T follicular helper cell (primary cell): ENCODE measurements at regions not wholly inside any gene's neighbourhood (a gene's known extent, or its start where the extent isn't known, plus 50 kb on each side); places are given as distances from the start of the nearest gene placed in this dataset.

ENCODE experiments used
- DNase-seq: peaks from one replicate; pipeline ENCODE4 v3.0.0-alpha.2; 2020; ENCODE audit warnings: low read depth

GRCh38 chr1:213643360-213643759 is 344.4 kb upstream of the PROX1 start:
- no peak for DNase-seq

GRCh38 chr1:213647864-213648650 is 339.7 kb upstream of the PROX1 start:
- no peak for DNase-seq

DNA sequence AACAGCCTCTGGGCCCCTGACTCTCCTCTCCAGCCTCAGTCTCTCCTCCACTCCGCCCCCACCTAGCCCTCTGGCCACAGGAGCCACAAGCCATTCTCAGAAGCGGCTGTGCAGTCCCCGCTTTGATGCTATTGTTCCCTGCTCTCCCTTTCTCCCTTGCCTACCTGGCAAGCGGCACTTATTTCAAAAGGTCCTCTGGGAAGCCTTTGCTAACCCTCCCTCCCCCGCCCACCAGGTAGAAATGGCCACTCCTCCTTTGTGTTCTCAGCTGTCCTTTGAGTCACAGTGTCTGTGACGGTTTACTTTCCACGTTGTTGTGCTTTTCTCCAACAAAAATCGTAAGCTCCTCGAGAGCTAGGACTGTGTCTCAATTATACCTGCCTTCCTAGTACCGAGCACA is 338.4 kb upstream of the PROX1 start:
- no peak for DNase-seq

DNA sequence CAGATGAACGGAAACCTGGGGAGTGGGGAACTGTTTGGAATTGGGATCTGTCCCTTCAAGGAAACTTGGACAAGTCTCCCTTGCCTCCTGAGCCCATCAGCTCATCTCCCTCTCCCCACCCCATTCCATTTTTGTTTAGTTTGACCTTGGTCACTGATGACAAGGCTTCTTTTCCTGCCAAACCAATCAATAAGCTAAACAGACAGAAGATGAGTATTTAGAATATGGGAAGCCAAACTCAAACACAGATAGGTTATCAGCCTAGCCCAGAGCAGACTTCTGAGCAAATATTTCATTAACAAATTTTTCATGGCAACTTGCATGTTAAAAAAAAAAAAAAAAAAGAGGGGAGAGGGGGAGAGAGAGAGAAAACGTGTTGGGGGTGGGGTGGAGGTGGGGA is 337.2 kb upstream of the PROX1 start:
- no peak for DNase-seq

- DNase-seq = no peak
Measured at GRCh38 chr1:213651077-213651476, 336.7 kb upstream of the PROX1 start.

DNA sequence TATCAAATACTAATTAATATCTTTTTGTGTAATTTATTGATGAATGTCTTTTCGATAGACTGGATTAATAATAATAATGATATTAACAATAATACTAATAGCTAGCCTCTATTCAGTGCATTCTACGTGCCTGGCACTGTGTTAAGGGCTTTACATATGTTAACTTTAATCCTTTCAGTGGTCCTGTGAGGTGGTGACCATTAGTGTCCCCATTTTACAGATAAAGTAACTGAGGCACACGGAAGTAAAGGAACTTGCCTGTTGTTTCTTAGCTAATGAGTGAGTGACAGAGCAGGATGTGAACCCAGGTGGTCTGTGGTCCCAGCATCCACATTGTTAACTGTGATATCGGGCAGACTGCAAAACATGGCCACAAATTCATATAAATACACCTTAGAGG is 335.7 kb upstream of the PROX1 start:
- DNase-seq = no peak

- DNase-seq = no peak
Measured at GRCh38 chr1:213656039-213656438, 331.7 kb upstream of the PROX1 start.

GRCh38 chr1:213656503-213656902 is 331.3 kb upstream of the PROX1 start:
- no peak for DNase-seq

- no peak for DNase-seq
Measured at GRCh38 chr1:213657013-213657412, 330.8 kb upstream of the PROX1 start.

DNA sequence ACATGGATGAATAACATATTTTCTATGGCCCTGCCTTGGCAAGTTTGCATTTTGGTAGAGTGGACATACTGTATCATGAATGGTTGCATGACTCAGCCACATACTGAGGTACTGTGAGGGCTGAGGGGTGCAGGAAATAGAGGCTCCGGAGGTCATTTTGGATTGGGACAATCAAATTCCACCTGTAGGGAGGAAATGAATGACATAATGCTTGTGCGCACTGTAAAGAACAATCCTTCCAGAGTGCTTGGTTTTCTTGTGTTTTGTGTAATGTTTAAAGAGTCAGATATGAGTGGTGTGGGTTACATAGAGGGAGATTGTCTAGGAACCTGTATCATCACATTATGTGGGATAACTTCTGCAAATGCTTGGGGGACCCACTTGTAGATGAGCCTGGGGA is 329.9 kb upstream of the PROX1 start:
- DNase-seq = no peak

GRCh38 chr1:213658457-213658856 is 329.3 kb upstream of the PROX1 start:
- no peak for DNase-seq

- DNase-seq = no peak
Measured at GRCh38 chr1:213659580-213660547, 327.9 kb upstream of the PROX1 start.

DNA sequence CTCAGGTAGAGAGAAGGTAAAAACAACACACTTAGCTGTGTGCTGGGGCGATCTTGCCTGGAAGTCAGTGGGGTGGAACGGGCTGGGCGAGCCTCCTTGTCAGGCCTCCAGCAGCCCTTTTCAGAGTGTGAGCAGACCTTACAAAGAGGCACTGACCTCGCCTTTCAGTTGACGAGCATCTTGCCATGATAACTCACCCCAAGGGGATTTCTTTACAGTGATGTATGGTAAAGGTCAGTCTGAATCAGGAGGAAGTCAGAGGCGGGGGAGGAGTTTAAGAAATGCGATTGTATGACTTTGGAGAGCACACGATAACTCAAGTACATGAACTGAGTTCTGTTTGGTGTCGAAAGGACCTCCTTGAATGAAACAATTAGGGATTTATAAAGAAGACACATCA is 326.5 kb upstream of the PROX1 start:
- no peak for DNase-seq

DNA sequence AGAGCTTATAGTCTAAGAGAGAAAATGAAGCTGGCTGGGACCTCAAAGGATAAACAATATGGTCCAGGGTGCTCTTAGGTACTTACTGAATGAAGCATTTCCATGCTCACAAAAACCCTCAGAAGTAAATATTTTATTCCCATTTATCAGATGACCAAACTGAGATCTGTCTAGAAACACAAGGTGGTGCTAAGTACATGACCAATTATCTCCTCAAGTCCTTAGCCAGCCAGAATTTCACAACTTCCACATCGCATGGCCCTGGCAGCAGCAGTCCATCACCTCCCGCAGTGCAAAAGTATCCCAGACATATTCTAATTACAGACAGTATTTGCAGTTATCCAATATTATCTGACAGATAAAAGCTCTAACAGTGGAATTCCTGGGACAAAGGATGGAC is 321.7 kb upstream of the PROX1 start:
- no peak for DNase-seq

GRCh38 chr1:213666922-213667321 is 320.9 kb upstream of the PROX1 start:
- no peak for DNase-seq

GRCh38 chr1:213669512-213669911 is 318.3 kb upstream of the PROX1 start:
- DNase-seq = no peak

GRCh38 chr1:213669964-213670691 is 317.6 kb upstream of the PROX1 start:
- no peak for DNase-seq

GRCh38 chr1:213670692-213671023 is 317.1 kb upstream of the PROX1 start:
- no peak for DNase-seq

- DNase-seq = no peak
Measured at GRCh38 chr1:213675043-213675442, 312.7 kb upstream of the PROX1 start.

DNA sequence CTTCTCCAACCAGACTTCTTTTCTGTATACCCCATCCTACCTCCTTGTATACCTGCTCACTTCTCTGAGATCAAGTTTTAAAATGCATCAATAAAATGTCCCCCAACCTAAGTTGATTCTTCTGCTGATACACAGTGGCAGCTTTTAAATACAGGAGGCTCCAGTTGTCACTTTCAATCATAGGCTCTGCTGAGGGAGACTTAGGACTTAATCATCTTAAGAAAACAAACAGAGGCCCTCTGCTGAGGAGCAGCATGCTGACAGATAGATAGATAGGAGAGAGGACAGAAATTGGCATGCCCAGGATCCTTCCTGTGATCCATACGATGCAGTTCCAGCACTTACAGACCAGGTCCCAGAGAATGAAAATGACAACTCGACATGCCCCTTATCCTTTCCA is 311.0 kb upstream of the PROX1 start:
- no peak for DNase-seq

GRCh38 chr1:213678348-213678747 is 309.4 kb upstream of the PROX1 start:
- DNase-seq = no peak

DNA sequence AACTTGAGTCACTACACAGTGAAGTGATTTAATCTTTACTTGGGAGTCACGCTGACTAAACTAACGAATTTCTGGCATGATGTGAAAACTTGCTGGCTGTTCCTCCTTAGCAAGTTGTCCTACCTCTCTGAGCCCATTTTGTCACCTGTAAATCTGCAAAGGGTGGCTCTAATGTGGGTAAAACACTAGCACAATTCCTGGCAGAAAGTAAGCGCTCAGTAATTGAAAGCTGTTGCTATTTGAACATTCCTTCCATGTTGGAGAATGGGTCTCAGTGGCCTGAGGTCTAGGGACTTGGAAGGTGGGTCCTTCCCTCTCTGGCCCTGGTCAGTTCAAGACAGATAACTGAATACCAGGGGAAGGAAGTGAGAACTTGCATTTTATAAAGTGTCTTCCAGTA is 309.0 kb upstream of the PROX1 start:
- no peak for DNase-seq

GRCh38 chr1:213679153-213679552 is 308.6 kb upstream of the PROX1 start:
- DNase-seq = no peak
